ENCODE measurements at regions not wholly inside any gene's neighbourhood (a gene's known extent, or its start where the extent isn't known, plus 50 kb on each side); places are given as distances from the start of the nearest gene placed in this dataset.

GRCh38 chr7:46485481-46486065 lies 564.5 kb upstream of the IGFBP3 start:
- Histone ChIP-seq H4K20me1 (replicated peaks in 1 of 2; ENCODE audit: control insufficient read depth in 1 of 2, insufficient read depth in 2 of 2, low read length in 2 of 2) (no peaks in the 10 kb centered on the region), H3K14ac (ENCODE audit: insufficient read length) (no peak overlapping the region), H3K79me1 (ENCODE audit: low read depth, low read length) (no peaks in the 10 kb centered on the region), H4K5ac (ENCODE audit: insufficient read length, low read depth, low read length) (no peak overlapping the region), H3K9me3 (ENCODE audit: insufficient read depth in 2 of 2, low read depth in 1 of 2, low read length in 1 of 2) (no peaks in the 10 kb centered on the region), H4K91ac (replicated peaks; ENCODE audit: insufficient read length, low read length) (no peak overlapping the region), H3K27me3 (replicated peaks in 1 of 4; ENCODE audit: control insufficient read depth in 3 of 4, extremely low read depth in 1 of 4, insufficient read depth in 3 of 4, low read length in 3 of 4) (no peaks in the 10 kb centered on the region), H3K18ac (ENCODE audit: extremely low read depth, low read length) (no peak overlapping the region), H2AFZ (ENCODE audit: low read length) (no peak overlapping the region), H2BK12ac (ENCODE audit: low read depth, low read length) (no peak overlapping the region), H2AK5ac (ENCODE audit: low read depth, low read length) (no peak overlapping the region), H3K4me3 (ENCODE audit: extremely low read depth in 1 of 4, insufficient read depth in 2 of 4, low read depth in 3 of 4, low read length in 4 of 4) (no peak overlapping the region), H3K79me2 (ENCODE audit: control insufficient read depth in 1 of 2, insufficient read depth in 2 of 2, low read length in 2 of 2) (no peaks in the 10 kb centered on the region), H2BK20ac (ENCODE audit: low read length) (no peak overlapping the region), H3K23me2 (ENCODE audit: low read depth, low read length) (no peaks in the 10 kb centered on the region), H4K8ac (ENCODE audit: extremely low read depth, insufficient read depth, low read length) (no peak overlapping the region), H3K4me2 (ENCODE audit: insufficient read depth in 1 of 2, low read depth in 2 of 2, low read length in 2 of 2) (no peak overlapping the region), H3K36me3 (ENCODE audit: control insufficient read depth in 2 of 4, insufficient read depth in 4 of 4, low read length in 3 of 4) (no peaks in the 10 kb centered on the region), H3K56ac (replicated peaks; ENCODE audit: insufficient read length, low read depth, low read length) (no peak overlapping the region), H2BK15ac (ENCODE audit: low read length) (no peak overlapping the region), H2BK120ac (replicated peaks; ENCODE audit: low read depth, low read length) (no peak overlapping the region), H3K4ac (replicated peaks; ENCODE audit: insufficient read length, low read depth, low read length) (no peak overlapping the region), H2BK5ac (ENCODE audit: low read depth, low read length) (no peak overlapping the region), H3K4me1 (replicated peaks in 1 of 4; ENCODE audit: control insufficient read depth in 3 of 4, insufficient read depth in 4 of 4, low read length in 3 of 4) (no peaks in the 10 kb centered on the region), H3K9ac (replicated peaks in 1 of 4; ENCODE audit: extremely low read depth in 1 of 4, low read depth in 3 of 4, low read length in 3 of 4) (no peak overlapping the region), H3K27ac (ENCODE audit: low read depth, low read length) (no peak overlapping the region), H3K23ac (ENCODE audit: insufficient read length) (no peak overlapping the region)
- DNase-seq (ENCODE audit: low read depth in 1 of 2, low spot score in 2 of 2), result no peak
- no peak for FAIRE-seq
- POLR2A ChIA-PET (ENCODE audit: partially characterized antibody), result no interaction called here
- WGBS, 2 experiments (ENCODE audit: extremely low coverage in 1 of 2, insufficient coverage in 1 of 2, insufficient read length in 1 of 2, insufficient replicate concordance in 2 of 2, low coverage in 1 of 2, low lambda C conversion rate in 2 of 2, missing lambda C conversion rate in 1 of 2), result 96% methylated on average over 3 of the region's 3 CpGs; no CpG with 5 or more reads in 1 of the 2 experiments
- CTCF ChIA-PET (ENCODE audit: partially characterized antibody), result no interaction called here
- no peak for TF ChIP-seq CHD2 (IDR thresholded peaks at IDR 0.05; ENCODE audit: low read length)
- TF ChIP-seq BACH1 (IDR thresholded peaks at IDR 0.05; ENCODE audit: low read length), result no peak
- TF ChIP-seq KDM4A (IDR thresholded peaks at IDR 0.05; ENCODE audit: low read depth, low read length, severe bottlenecking), result no peak
- no peak for TF ChIP-seq EP300 (IDR thresholded peaks at IDR 0.05; ENCODE audit: borderline replicate concordance in 1 of 2, low read depth in 2 of 2, low read length in 2 of 2)
- TF ChIP-seq RNF2 (IDR thresholded peaks at IDR 0.05; ENCODE audit: borderline replicate concordance, low read depth, low read length, missing control alignments, poor library complexity, severe bottlenecking), result no peak
- TF ChIP-seq CBX8 (IDR thresholded peaks at IDR 0.05; ENCODE audit: borderline replicate concordance, low read depth, low read length), result no peak
- no peak for TF ChIP-seq USF2 (IDR thresholded peaks at IDR 0.05; ENCODE audit: low read length)

Data from H1 (cell line).